SJSA1 (cell line): ENCODE measurements at regions not wholly inside any gene's neighbourhood (a gene's known extent, or its start where the extent isn't known, plus 50 kb on each side); places are given as distances from the start of the nearest gene placed in this dataset.

ENCODE experiments used
- DNase-seq, 2 experiments: peaks; one replicate each; pipeline ENCODE4 v3.0.0-alpha.2; 2015 to 2020; ENCODE audit warnings: low spot score in 2 of 2, low read depth in 1 of 2
- H3K27ac ChIP-seq: fragments of 250-450 bp; sonication (Bioruptor Pico); 2 replicates; pipeline ENCODE4 v1.5.1; 2020; ENCODE audit warnings: mild to moderate bottlenecking, moderate library complexity
- H3K27me3 ChIP-seq: fragments of 250-450 bp; sonication (Bioruptor Pico); replicated peaks from 2 replicates; pipeline ENCODE4 v1.5.1; 2020; ENCODE audit warnings: mild to moderate bottlenecking, moderate library complexity
- H3K36me3 ChIP-seq: fragments of 250-450 bp; sonication (Bioruptor Pico); 2 replicates; pipeline ENCODE4 v1.5.1; 2020; ENCODE audit warnings: mild to moderate bottlenecking
- H3K4me1 ChIP-seq: fragments of 250-450 bp; sonication (Bioruptor Pico); replicated peaks from 2 replicates; pipeline ENCODE4 v1.6.1; 2021; ENCODE audit warnings: mild to moderate bottlenecking
- H3K4me3 ChIP-seq: fragments of 250-450 bp; sonication (Bioruptor Pico); 2 replicates; pipeline ENCODE4 v1.5.1; 2020; ENCODE audit warnings: mild to moderate bottlenecking
- H3K9me3 ChIP-seq: fragments of 250-450 bp; sonication (Bioruptor Pico); replicated peaks from 2 replicates; pipeline ENCODE4 v1.5.1; 2020; ENCODE audit warnings: mild to moderate bottlenecking

DNA sequence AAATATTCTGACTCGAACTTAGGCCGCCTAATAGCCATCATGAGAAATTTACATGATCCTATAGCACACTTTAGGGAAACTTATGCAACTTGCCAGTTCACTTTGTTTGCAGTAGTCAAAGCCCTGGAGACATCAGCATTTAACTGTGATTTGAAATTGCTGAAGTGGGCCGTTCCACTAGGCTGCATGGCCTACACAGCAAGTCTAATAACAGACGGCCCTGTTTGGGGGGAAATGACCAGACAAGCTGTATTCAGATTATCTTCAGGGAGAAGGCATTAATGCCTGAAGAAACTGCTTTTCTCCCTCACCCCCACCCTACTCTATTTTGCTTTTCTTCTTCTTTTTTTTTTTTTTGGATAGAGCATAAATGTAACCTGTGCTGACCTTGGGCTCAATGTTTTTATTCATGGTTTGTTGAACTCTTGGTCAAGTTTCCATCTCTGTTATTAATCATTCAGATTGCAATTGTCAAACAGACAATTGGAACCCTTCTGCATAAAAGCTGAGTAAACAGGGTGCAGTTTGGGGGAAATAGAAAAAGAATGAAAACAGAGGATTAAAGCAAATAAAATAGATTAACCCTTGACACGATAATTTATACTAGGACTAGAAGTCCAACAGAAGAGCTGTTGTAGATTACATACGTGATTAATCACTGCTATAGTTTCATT is 1928.2 kb upstream of the WWC1 start:
- H3K36me3 ChIP-seq, result no peaks in the 10 kb centered on the region
- no peaks in the 10 kb centered on the region for H3K27me3 ChIP-seq
- no peaks in the 10 kb centered on the region; the same call in 1 of the 2 replicates for H3K4me1 ChIP-seq

DNA sequence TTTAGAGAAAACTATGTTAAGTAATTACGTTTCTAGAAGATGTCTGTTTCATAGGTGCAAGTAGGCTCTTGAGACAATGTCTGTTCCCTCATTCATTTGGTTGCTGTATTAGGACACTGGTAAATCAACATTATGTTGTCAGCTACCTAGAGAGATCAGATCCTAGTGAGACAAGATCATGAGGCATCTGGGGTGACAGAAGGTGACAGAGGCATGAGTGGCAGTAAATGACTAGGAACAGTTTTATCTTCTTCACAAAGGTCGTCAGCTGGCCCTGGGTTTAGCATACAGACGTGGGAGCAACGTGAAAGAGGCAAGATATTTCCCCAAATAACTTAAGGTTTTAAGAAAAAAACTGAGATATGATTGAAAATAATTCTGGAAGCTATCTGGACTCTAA is 1926.3 kb upstream of the WWC1 start:
- no peak overlapping the region for H3K27ac ChIP-seq
- H3K9me3 ChIP-seq, result no peaks in the 10 kb centered on the region
- no peaks in the 10 kb centered on the region for H3K36me3 ChIP-seq
- H3K27me3 ChIP-seq, result no peaks in the 10 kb centered on the region
- no peaks in the 10 kb centered on the region for H3K4me1 ChIP-seq
- no peak overlapping the region for H3K4me3 ChIP-seq
- DNase-seq, result no peak

More for the DNA sequence above, 1928.2 kb upstream of the WWC1 start:
- Histone ChIP-seq H3K9me3 (0 out of 2 replicates have a peak, but pooled peaks cover 3% of the 10 kb centered on the region), H3K4me3 (no peak overlapping the region), H3K27ac (no peak overlapping the region)
- no peak for DNase-seq

DNA sequence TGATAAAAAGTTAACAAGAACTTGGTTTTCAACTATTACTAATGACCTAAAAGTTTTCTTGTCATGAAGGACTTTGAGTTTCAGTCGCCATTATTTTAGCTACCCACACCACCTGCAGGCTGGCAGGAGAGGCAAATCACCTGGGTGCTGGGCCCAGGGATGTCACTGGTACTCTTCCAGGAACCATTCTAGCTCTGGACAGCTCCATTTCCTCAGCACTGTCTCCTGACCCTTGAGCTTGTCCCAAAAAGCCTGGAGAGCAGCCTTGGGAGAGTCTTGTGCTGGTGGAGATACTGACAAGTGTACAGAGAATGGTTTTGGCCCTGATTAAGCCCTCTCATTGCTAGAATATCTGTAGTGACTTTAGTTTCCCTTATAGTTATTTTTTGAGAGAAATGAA is 1924.1 kb upstream of the WWC1 start:
- DNase-seq, result no peak
- Histone ChIP-seq H3K27ac (no peak overlapping the region), H3K9me3 (no peaks in the 10 kb centered on the region), H3K27me3 (no peaks in the 10 kb centered on the region), H3K4me1 (no peaks in the 10 kb centered on the region), H3K36me3 (no peaks in the 10 kb centered on the region), H3K4me3 (no peak overlapping the region)

DNA sequence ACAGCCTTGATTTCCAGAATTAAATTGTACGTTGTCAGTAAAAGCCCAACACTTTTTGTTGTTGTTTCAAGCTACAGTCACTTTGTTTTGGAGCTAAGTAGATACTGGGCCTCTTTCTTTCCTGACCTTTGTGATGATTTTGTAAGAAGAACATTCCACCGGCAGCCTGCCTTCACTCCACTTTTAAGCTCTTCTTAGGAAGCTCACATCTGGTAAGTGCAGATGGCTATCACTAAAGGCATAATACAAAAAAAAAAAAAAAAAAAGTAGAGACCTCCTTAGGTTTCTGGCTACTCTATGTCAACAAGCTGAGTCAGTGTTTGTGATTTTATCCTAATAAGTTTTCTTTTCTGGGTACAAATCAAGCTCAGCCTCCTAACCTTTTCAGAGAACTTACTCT is 1922.1 kb upstream of the WWC1 start:
- Histone ChIP-seq H3K27me3 (no peaks in the 10 kb centered on the region), H3K9me3 (no peaks in the 10 kb centered on the region), H3K27ac (no peak overlapping the region), H3K36me3 (no peaks in the 10 kb centered on the region), H3K4me1 (no peaks in the 10 kb centered on the region), H3K4me3 (no peak overlapping the region)
- no peak for DNase-seq

DNA sequence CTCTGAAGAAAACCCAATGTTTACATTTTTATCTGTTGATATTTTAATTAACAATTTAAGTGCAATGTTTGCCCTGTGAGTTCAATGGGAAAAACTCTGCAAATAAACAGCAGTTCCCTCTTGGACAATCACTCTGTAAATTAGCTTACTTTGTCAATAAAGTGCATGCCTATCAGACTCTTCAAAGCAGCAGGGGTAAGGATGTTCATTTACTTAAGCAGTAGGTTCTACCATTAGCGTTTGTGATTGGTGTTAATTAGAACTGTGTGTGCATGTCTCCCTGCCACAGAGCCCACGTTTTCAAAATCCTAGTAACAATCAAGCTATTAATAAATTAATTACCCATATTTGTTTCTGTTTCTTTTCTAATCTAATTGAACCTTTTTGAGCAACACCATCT is 1921.6 kb upstream of the WWC1 start:
- DNase-seq, result no peak
- no peaks in the 10 kb centered on the region for H3K36me3 ChIP-seq

DNA sequence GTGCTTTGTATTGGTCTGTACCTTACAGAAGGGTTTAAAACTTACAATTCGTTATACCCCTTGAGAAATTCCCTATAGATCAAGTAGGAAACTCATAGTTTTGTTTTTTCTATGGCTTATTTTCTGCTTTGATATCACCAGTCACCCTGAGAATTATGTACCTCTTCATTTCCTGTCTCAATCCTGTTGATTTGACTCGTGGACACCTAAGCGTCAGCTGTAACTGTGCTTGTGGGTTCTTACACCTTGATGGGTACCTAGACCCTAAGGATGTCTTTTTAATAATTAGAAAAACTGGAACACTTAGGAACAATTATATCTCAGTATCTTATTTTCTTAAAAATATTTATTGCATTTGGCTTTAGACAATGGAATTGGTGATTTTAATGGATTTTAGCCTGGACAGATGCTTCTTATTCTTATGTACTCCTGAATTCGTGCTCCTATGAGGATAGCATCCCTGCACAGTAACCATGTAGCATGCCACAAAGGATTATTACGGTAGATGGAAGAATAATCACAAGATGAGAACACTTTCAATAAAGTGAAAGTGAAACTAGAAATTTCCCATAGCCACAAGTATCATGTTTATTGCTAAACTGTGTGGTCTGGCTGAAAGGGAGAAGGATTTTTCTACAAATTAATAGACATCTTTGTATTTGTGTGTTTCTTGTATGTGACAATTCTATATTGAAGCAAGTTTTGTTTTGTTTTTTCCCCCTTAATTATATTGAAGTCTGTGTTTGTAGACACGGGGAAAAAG is 1920.3 kb upstream of the WWC1 start:
- no peaks in the 10 kb centered on the region for H3K27me3 ChIP-seq
- DNase-seq, result peak in 1 of 2 experiments; percentile 19
- no peaks in the 10 kb centered on the region for H3K4me1 ChIP-seq
- H3K36me3 ChIP-seq, result no peaks in the 10 kb centered on the region
- peak overlapping the region; percentile 2; the same call in 1 of the 2 replicates for H3K27ac ChIP-seq
- H3K9me3 ChIP-seq, result no peaks in the 10 kb centered on the region
- H3K4me3 ChIP-seq, result peak overlapping the region; percentile 18

More for the DNA sequence above, 1921.6 kb upstream of the WWC1 start:
- Histone ChIP-seq H3K4me3 (no peak overlapping the region), H3K27me3 (no peaks in the 10 kb centered on the region), H3K4me1 (no peaks in the 10 kb centered on the region), H3K9me3 (no peaks in the 10 kb centered on the region), H3K27ac (no peak overlapping the region)

DNA sequence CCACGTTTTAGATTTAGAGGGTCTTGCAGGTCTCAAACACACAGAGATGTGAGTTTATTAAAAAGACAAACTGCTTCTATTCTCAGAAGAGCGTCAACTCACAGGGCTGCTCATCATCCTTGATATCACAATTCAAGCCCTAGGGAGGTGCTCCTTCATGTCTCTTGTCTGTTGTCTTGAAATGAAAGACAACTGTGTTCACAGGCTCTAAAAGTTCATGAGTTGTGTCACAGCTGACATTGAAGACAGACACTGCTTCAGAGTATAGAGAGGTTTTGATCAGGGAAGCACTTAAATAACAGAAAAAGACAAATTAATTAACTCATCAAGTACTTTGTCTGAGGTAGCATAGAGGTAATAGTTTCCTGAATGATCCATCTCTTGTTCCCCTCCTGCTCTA is 1917.6 kb upstream of the WWC1 start:
- no peaks in the 10 kb centered on the region for H3K4me1 ChIP-seq
- no peak overlapping the region for H3K27ac ChIP-seq
- DNase-seq, result no peak
- no peaks in the 10 kb centered on the region for H3K36me3 ChIP-seq
- H3K27me3 ChIP-seq, result no peaks in the 10 kb centered on the region
- no peak overlapping the region for H3K4me3 ChIP-seq
- H3K9me3 ChIP-seq, result no peaks in the 10 kb centered on the region; the same call in 1 of the 2 replicates

DNA sequence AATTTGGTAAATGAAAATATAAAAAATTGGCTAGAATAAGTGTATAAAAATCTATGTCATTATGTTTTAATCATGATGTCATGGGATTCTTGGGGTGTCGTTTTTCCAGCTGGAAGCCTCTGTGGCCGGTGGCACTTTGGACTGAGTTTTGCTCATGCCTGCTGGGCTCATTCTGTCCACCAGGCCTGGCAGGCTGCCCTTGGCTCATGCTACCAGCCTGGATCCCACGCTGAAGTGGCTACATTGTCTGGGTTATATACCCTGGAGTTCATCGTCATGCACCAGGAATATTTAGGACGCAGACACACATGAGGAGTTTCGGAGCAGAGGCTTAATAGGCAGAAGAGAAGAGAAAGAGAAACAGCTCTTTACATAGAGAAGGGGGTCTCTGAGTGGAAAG is 1913.7 kb upstream of the WWC1 start:
- Histone ChIP-seq H3K4me1 (no peaks in the 10 kb centered on the region), H3K27me3 (no peaks in the 10 kb centered on the region), H3K9me3 (no peaks in the 10 kb centered on the region; the same call in 1 of the 2 replicates), H3K27ac (no peak overlapping the region), H3K4me3 (no peak overlapping the region), H3K36me3 (no peaks in the 10 kb centered on the region)
- DNase-seq, result no peak

DNA sequence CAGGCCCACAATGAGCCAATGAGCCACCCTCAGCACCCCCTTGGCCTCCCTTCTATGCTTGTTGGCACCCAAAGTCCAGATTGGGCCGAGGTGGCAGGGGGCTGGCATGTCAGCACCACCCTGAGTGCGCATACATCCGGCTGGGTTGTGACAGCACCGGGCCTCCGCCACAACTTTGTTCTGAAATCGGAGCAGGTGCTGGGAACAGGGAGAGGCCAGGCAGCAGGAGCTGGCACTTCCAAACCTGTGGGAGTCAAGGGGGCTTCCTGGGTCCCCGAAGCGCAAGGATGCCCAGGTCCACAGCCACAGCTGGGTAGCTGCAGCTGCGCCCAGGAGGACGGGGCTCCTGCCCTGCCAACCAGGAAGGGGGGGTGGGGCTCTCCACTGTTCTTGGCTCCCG is 1911.9 kb upstream of the WWC1 start:
- no peak overlapping the region for H3K27ac ChIP-seq
- DNase-seq, result no peak

DNA sequence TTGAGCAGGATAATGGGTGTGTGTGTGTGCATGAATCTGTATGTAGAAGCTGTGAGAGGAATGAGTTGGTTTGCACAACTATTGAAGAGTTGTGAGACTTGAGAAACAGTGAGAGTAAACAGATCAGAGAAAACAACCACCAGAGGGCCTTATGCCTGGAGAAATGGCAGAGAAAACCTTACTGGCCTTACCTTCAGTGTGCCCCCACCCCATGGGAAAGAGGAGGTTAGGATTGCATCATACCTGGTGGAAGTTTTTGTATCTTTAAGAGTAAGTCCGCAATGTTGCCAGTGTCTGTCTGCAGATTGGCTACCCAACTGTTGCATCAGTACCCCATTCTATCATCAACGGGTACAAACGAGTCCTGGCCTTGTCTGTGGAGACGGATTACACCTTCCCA is 1909.4 kb upstream of the WWC1 start:
- Histone ChIP-seq H3K27ac (no peak overlapping the region), H3K9me3 (peaks cover 5% of the 10 kb centered on the region; the same call in 1 of the 2 replicates), H3K27me3 (no peaks in the 10 kb centered on the region), H3K4me3 (no peak overlapping the region), H3K4me1 (no peaks in the 10 kb centered on the region), H3K36me3 (no peaks in the 10 kb centered on the region)
- no peak for DNase-seq

More for the DNA sequence above, 1911.9 kb upstream of the WWC1 start:
- Histone ChIP-seq H3K9me3 (peaks cover 5% of the 10 kb centered on the region; the same call in 1 of the 2 replicates), H3K36me3 (no peaks in the 10 kb centered on the region), H3K27me3 (no peaks in the 10 kb centered on the region), H3K4me3 (no peak overlapping the region), H3K4me1 (no peaks in the 10 kb centered on the region)

DNA sequence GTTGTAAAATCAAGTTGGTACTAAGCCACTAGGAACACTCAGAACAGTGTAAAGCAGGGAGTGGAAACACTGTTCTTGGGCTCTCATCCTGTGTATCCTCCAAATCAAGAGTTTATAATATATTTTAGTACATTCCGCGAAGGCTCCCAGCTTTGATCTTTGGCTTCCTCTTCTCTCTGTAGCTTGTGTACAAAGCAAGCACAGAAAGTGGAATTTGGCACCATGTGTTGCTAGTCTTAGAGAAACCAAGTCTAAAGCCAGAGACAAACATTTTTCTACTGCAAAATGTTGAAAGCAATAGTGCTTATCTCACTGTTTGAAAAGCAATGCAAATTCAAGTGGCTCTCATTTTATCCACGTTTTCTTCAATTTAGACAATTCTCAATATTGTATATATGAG is 1893.3 kb upstream of the WWC1 start:
- Histone ChIP-seq H3K27ac (no peak overlapping the region), H3K4me1 (no peaks in the 10 kb centered on the region), H3K36me3 (no peaks in the 10 kb centered on the region), H3K4me3 (no peak overlapping the region), H3K9me3 (peaks cover 8% of the 10 kb centered on the region), H3K27me3 (no peaks in the 10 kb centered on the region)
- no peak for DNase-seq

DNA sequence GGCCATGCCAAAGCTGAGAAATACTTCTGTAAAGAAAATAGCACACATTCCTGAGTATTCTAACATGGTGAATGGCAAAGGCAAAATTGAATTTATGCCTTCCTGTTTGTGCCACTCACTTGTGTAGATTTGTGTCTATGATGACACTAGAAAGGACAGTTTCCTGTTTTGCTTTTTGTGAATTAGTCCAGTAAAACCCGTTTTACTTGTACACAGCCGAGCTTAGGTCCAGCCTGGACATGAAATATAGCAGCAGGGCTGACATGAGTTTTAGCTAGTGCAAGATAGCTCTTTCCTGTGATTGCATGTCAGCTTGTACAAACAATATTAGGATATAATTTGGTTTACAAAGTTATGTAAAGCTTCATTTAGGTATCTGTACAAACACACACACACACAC is 1891.7 kb upstream of the WWC1 start:
- H3K4me3 ChIP-seq, result no peak overlapping the region
- peaks cover 5% of the 10 kb centered on the region for H3K9me3 ChIP-seq
- no peaks in the 10 kb centered on the region for H3K27me3 ChIP-seq
- no peaks in the 10 kb centered on the region for H3K4me1 ChIP-seq
- H3K36me3 ChIP-seq, result no peaks in the 10 kb centered on the region
- DNase-seq, result no peak
- H3K27ac ChIP-seq, result no peak overlapping the region

DNA sequence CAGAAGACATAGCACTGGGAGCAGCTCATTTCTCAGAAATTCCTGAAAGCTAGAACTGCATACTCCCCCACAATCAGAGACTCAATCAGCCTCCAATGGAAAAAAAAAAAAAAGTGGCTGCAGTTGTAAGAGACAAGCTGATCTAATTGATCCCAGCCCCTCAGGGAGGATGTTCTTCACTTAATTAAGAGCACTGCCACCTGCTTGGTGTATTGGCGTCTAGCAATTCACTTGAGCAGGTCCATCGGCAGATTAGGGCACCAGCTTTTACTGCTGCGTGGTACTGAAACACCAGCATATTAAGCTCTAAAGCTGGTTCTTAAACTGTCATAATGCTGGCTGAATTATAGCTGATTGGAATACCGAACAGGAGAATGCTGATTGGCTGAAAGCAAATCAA is 1890.1 kb upstream of the WWC1 start:
- Histone ChIP-seq H3K4me3 (no peak overlapping the region), H3K27me3 (no peaks in the 10 kb centered on the region), H3K4me1 (no peaks in the 10 kb centered on the region), H3K36me3 (no peaks in the 10 kb centered on the region), H3K27ac (no peak overlapping the region), H3K9me3 (peaks cover 5% of the 10 kb centered on the region)
- DNase-seq, result no peak

DNA sequence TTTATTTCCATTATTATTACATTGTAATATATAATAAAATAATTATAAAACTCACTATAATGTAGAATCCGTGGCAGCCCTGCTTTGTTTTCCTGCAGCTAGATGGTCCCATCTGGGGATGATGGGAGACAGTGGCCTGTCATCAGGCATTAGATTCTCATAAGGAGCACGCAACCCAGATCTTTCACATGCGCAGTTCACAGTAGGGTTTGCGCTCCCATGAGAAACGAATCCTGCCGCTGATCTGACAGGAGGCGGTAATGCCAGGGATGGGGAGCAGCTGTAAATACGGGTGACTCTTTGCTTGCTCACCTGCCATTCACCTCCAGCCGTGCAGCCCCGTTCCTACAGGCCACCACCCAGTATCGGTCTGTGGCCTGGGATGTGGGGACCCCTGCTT is 1879.3 kb upstream of the WWC1 start:
- H3K36me3 ChIP-seq, result no peaks in the 10 kb centered on the region
- peaks cover 15% of the 10 kb centered on the region for H3K9me3 ChIP-seq
- H3K4me3 ChIP-seq, result no peak overlapping the region
- H3K4me1 ChIP-seq, result no peaks in the 10 kb centered on the region
- DNase-seq, result no peak
- no peak overlapping the region for H3K27ac ChIP-seq
- no peaks in the 10 kb centered on the region for H3K27me3 ChIP-seq
